KMS-11 (cell line): ENCODE measurements at regions not wholly inside any gene's neighbourhood (a gene's known extent, or its start where the extent isn't known, plus 50 kb on each side); places are given as distances from the start of the nearest gene placed in this dataset.
"Not testable (repeated sequence)": the region's sequence is repeated elsewhere in the genome, so short reads cannot be mapped to it uniquely, and the experiment has no call there.

ENCODE experiments used
- H2AFZ ChIP-seq: fragments of 200-600 bp; sonication (generic); 2 replicates; pipeline ENCODE4 v1.6.1; 2016; ENCODE audit warnings: antibody characterized with exemption, mixed run types, low read depth
- H3K27ac ChIP-seq: fragments of 200-600 bp; sonication (generic); 2 replicates; pipeline ENCODE4 v1.6.1; 2016; ENCODE audit warnings: mild to moderate bottlenecking, mixed run types
- H3K27me3 ChIP-seq: fragments of 200-600 bp; sonication (generic); 2 replicates; pipeline ENCODE4 v1.6.1; 2017; ENCODE audit warnings: mild to moderate bottlenecking, low read depth, mixed run types, moderate library complexity; ENCODE audit not compliant: insufficient read depth
- H3K36me3 ChIP-seq: fragments of 200-600 bp; sonication (generic); 2 replicates; pipeline ENCODE4 v1.6.1; 2017; ENCODE audit warnings: mild to moderate bottlenecking, mixed run types; ENCODE audit not compliant: insufficient read depth
- H3K4me1 ChIP-seq: fragments of 200-600 bp; sonication (generic); 2 replicates; pipeline ENCODE4 v1.6.1; 2016; ENCODE audit warnings: mild to moderate bottlenecking, low read depth, mixed run types; ENCODE audit not compliant: poor library complexity, severe bottlenecking
- H3K4me2 ChIP-seq: fragments of 200-600 bp; sonication (generic); 2 replicates; pipeline ENCODE4 v1.7.0; 2016; ENCODE audit warnings: mild to moderate bottlenecking, mixed run types
- H3K4me3 ChIP-seq: fragments of 200-600 bp; sonication (generic); IDR thresholded peaks from 2 replicates; pipeline ENCODE4 v1.6.1; 2017; ENCODE audit warnings: low read depth, low read length, mixed read lengths; ENCODE audit not compliant: insufficient read depth
- H3K79me2 ChIP-seq: fragments of 200-600 bp; sonication (generic); 2 replicates; pipeline ENCODE4 v1.6.1; 2016; ENCODE audit warnings: low read depth, mixed run types; ENCODE audit not compliant: insufficient read depth
- H3K9ac ChIP-seq: fragments of 200-600 bp; sonication (generic); 2 replicates; pipeline ENCODE4 v1.6.1; 2016; ENCODE audit warnings: mild to moderate bottlenecking, mixed run types
- H4K20me1 ChIP-seq: fragments of 200-600 bp; sonication (generic); 2 replicates; pipeline ENCODE4 v1.6.1; 2016; ENCODE audit warnings: mild to moderate bottlenecking, mixed run types; ENCODE audit not compliant: insufficient read depth
- CTCF ChIP-seq: fragments of 200-600 bp; sonication (generic); conservative IDR thresholded peaks from 2 replicates; pipeline ENCODE4 v1.6.1; 2017; ENCODE audit warnings: low read depth, mild to moderate bottlenecking, antibody characterized with exemption, low read length, moderate library complexity, mixed read lengths

GRCh38 chr21:22363504-22363903, 1365.3 kb downstream of the NCAM2 start:
- Histone ChIP-seq H3K4me3 (no peak overlapping the region), H2AFZ (no peak overlapping the region), H3K4me2 (no peak overlapping the region), H3K36me3 (no peaks in the 10 kb centered on the region), H3K27me3 (no peaks in the 10 kb centered on the region), H3K79me2 (no peaks in the 10 kb centered on the region), H3K4me1 (no peaks in the 10 kb centered on the region), H4K20me1 (no peaks in the 10 kb centered on the region), H3K9ac (no peak overlapping the region), H3K27ac (no peak overlapping the region)
- TF ChIP-seq CTCF = no peak

GRCh38 chr21:22364163-22364562, 1366.0 kb downstream of the NCAM2 start:
- H3K27me3 ChIP-seq = no peaks in the 10 kb centered on the region
- no peak overlapping the region for H3K9ac ChIP-seq
- H3K36me3 ChIP-seq = no peaks in the 10 kb centered on the region
- no peak overlapping the region for H3K4me2 ChIP-seq
- H3K4me1 ChIP-seq = no peaks in the 10 kb centered on the region
- no peak overlapping the region for H2AFZ ChIP-seq
- no peak for TF ChIP-seq CTCF
- H3K27ac ChIP-seq = no peak overlapping the region
- H3K79me2 ChIP-seq = no peaks in the 10 kb centered on the region
- no peak overlapping the region for H3K4me3 ChIP-seq
- H4K20me1 ChIP-seq = no peaks in the 10 kb centered on the region

GRCh38 chr21:22374218-22374969, 1376.2 kb downstream of the NCAM2 start:
- no peaks in the 10 kb centered on the region for H3K79me2 ChIP-seq
- H3K4me1 ChIP-seq = no peaks in the 10 kb centered on the region
- H3K36me3 ChIP-seq = no peaks in the 10 kb centered on the region
- H3K4me3 ChIP-seq = no peak overlapping the region
- H4K20me1 ChIP-seq = no peaks in the 10 kb centered on the region
- no peak overlapping the region for H3K27ac ChIP-seq
- no peak overlapping the region for H3K4me2 ChIP-seq
- no peak overlapping the region for H3K9ac ChIP-seq
- no peaks in the 10 kb centered on the region for H3K27me3 ChIP-seq
- no peak overlapping the region for H2AFZ ChIP-seq
- no peak for TF ChIP-seq CTCF

GRCh38 chr21:22377795-22378194, 1379.6 kb downstream of the NCAM2 start:
- H3K4me3 ChIP-seq, H3K36me3 ChIP-seq, H4K20me1 ChIP-seq, H3K4me1 ChIP-seq, H3K4me2 ChIP-seq, H2AFZ ChIP-seq, H3K9ac ChIP-seq, H3K27me3 ChIP-seq, H3K79me2 ChIP-seq, H3K27ac ChIP-seq: not testable (repeated sequence)

- no peaks in the 10 kb centered on the region for H3K4me1 ChIP-seq
- no peak overlapping the region for H3K9ac ChIP-seq
Measured at GRCh38 chr21:22393324-22393723, 1395.1 kb downstream of the NCAM2 start.

More at GRCh38 chr21:22393324-22393723, 1395.1 kb downstream of the NCAM2 start:
- H2AFZ ChIP-seq = no peak overlapping the region
- H3K27me3 ChIP-seq = no peaks in the 10 kb centered on the region
- H3K4me3 ChIP-seq = no peak overlapping the region
- no peaks in the 10 kb centered on the region for H4K20me1 ChIP-seq
- no peak overlapping the region for H3K4me2 ChIP-seq
- H3K36me3 ChIP-seq = no peaks in the 10 kb centered on the region
- no peaks in the 10 kb centered on the region for H3K79me2 ChIP-seq
- H3K27ac ChIP-seq = no peak overlapping the region
- TF ChIP-seq CTCF = no peak
